ENCODE measurements at regions not wholly inside any gene's neighbourhood (a gene's known extent, or its start where the extent isn't known, plus 50 kb on each side); places are given as distances from the start of the nearest gene placed in this dataset.

DNA sequence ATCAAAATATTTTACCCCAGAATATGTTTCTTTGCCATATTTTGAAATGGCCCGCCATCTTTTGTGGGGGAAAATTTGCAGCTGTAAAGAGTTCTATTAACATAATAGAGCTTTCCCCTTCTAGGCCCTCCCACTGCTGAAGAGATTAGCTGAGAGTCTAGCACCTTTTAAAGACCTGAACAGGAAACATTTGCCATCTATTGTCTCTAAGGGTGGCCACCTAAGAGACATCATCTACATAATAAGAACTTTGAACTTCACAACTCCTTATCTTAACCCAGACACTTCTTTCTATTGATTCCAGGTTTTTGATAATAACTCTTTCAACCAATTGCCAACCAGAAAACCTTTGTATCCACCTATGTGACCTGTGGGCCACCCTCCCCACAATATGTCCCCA is 54.7 kb upstream of the TRPM1 start:
- Histone ChIP-seq H4K20me1 (ENCODE audit: insufficient read depth, low read length) (no peaks in the 10 kb centered on the region), H3K27me3 (ENCODE audit: insufficient read depth, low read length) (no peaks in the 10 kb centered on the region; the same call in 1 of the 2 replicates), H3K4me1 (ENCODE audit: insufficient read depth, low read length, severe bottlenecking) (no peaks in the 10 kb centered on the region), H3K4me2 (ENCODE audit: low read length) (no peak overlapping the region), H3F3A (ENCODE audit: insufficient read depth, low read length) (no peaks in the 10 kb centered on the region), H3K9ac (ENCODE audit: low read length) (no peak overlapping the region), H3K9me2 (ENCODE audit: low read depth, low read length) (no peaks in the 10 kb centered on the region), H3K79me2 (ENCODE audit: insufficient read depth, low read length) (no peaks in the 10 kb centered on the region), H2AFZ (ENCODE audit: low read length) (no peak overlapping the region), H3K36me3 (ENCODE audit: insufficient read depth, low read length) (no peaks in the 10 kb centered on the region), H3K4me3 (ENCODE audit: low read depth, low read length, poor library complexity, severe bottlenecking) (no peak overlapping the region), H3K27ac (ENCODE audit: low read depth, low read length, poor library complexity, severe bottlenecking) (no peak overlapping the region), H3K9me3 (ENCODE audit: low read length) (no peaks in the 10 kb centered on the region)
- TF ChIP-seq EZH2 (IDR thresholded peaks at IDR 0.05; ENCODE audit: borderline replicate concordance, low read length), result no peak
- TF ChIP-seq, protein P1, sequence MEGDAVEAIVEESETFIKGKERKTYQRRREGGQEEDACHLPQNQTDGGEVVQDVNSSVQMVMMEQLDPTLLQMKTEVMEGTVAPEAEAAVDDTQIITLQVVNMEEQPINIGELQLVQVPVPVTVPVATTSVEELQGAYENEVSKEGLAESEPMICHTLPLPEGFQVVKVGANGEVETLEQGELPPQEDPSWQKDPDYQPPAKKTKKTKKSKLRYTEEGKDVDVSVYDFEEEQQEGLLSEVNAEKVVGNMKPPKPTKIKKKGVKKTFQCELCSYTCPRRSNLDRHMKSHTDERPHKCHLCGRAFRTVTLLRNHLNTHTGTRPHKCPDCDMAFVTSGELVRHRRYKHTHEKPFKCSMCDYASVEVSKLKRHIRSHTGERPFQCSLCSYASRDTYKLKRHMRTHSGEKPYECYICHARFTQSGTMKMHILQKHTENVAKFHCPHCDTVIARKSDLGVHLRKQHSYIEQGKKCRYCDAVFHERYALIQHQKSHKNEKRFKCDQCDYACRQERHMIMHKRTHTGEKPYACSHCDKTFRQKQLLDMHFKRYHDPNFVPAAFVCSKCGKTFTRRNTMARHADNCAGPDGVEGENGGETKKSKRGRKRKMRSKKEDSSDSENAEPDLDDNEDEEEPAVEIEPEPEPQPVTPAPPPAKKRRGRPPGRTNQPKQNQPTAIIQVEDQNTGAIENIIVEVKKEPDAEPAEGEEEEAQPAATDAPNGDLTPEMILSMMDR (IDR thresholded peaks at IDR 0.05; ENCODE audit: low read length), result no peak

DNA sequence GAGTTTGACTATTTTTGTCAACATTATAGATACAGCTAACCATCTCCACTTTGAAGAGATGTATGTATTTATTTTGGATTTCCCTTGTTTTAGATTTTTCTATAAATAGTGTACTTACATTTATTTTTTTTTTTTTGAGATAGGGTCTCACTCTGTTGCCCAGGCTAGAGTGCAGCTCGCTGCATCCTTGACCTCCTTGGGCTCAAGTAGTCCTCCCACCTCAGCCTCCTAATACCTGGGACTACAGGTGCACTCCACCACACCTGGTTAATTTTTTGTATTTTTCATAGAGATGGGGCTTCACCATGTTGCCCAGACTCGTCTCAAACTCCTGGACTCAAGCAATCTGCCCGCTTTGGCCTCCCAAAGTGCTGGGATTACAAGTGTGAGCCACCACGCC is 55.3 kb upstream of the TRPM1 start:
- Histone ChIP-seq H3K27ac (ENCODE audit: low read depth, low read length, poor library complexity, severe bottlenecking) (no peak overlapping the region), H3K4me1 (ENCODE audit: insufficient read depth, low read length, severe bottlenecking) (no peaks in the 10 kb centered on the region), H3K4me2 (ENCODE audit: low read length) (no peak overlapping the region), H3F3A (ENCODE audit: insufficient read depth, low read length) (no peaks in the 10 kb centered on the region), H3K79me2 (ENCODE audit: insufficient read depth, low read length) (no peaks in the 10 kb centered on the region), H4K20me1 (ENCODE audit: insufficient read depth, low read length) (no peaks in the 10 kb centered on the region), H3K27me3 (ENCODE audit: insufficient read depth, low read length) (no peaks in the 10 kb centered on the region; the same call in 1 of the 2 replicates), H3K4me3 (ENCODE audit: low read depth, low read length, poor library complexity, severe bottlenecking) (no peak overlapping the region), H3K9me3 (ENCODE audit: low read length) (no peaks in the 10 kb centered on the region), H3K9me2 (ENCODE audit: low read depth, low read length) (no peaks in the 10 kb centered on the region), H3K9ac (ENCODE audit: low read length) (no peak overlapping the region), H2AFZ (ENCODE audit: low read length) (no peak overlapping the region), H3K36me3 (ENCODE audit: insufficient read depth, low read length) (no peaks in the 10 kb centered on the region)
- TF ChIP-seq, protein P1 (IDR thresholded peaks at IDR 0.05; ENCODE audit: low read length), result no peak

DNA sequence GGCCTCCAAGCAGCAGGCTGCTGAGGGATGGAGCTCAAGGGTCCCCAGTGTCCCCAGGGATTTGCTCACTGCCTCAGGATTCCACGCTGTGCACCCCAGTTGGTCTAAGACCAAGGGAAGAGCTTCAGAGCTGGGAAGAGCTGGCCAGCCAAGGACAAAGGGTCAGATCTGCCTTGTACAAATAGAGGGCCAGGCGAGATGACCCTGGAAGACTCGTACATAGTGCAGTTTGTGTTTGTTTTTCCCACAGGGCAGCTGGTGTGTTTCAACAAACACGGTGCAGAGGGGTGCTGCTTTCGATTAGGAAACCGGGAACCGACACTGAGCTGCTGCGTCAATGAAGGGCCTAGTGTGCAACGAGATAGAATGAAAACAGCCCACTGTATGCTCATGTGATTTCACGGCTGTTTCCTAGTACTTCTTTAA is 56.1 kb upstream of the TRPM1 start:
- no peak for TF ChIP-seq EZH2 (IDR thresholded peaks at IDR 0.05; ENCODE audit: borderline replicate concordance, low read length)
- TF ChIP-seq, protein P1 (IDR thresholded peaks at IDR 0.05; ENCODE audit: low read length), result no peak
- Histone ChIP-seq H3K9me3 (ENCODE audit: low read length) (no peaks in the 10 kb centered on the region), H3K4me1 (ENCODE audit: insufficient read depth, low read length, severe bottlenecking) (no peaks in the 10 kb centered on the region), H2AFZ (ENCODE audit: low read length) (no peak overlapping the region), H3K36me3 (ENCODE audit: insufficient read depth, low read length) (no peaks in the 10 kb centered on the region), H3K4me2 (ENCODE audit: low read length) (no peak overlapping the region), H3K4me3 (ENCODE audit: low read depth, low read length, poor library complexity, severe bottlenecking) (no peak overlapping the region), H3K9me2 (ENCODE audit: low read depth, low read length) (no peaks in the 10 kb centered on the region), H3K79me2 (ENCODE audit: insufficient read depth, low read length) (no peaks in the 10 kb centered on the region), H3F3A (ENCODE audit: insufficient read depth, low read length) (no peaks in the 10 kb centered on the region), H3K27ac (ENCODE audit: low read depth, low read length, poor library complexity, severe bottlenecking) (no peak overlapping the region), H3K9ac (ENCODE audit: low read length) (no peak overlapping the region), H4K20me1 (ENCODE audit: insufficient read depth, low read length) (no peaks in the 10 kb centered on the region), H3K27me3 (ENCODE audit: insufficient read depth, low read length) (no peaks in the 10 kb centered on the region; the same call in 1 of the 2 replicates)

Measured in OCI-LY1 (cell line).